Astrocyte (in vitro differentiated cells and primary cell): ENCODE measurements at regions not wholly inside any gene's neighbourhood (a gene's known extent, or its start where the extent isn't known, plus 50 kb on each side); places are given as distances from the start of the nearest gene placed in this dataset.
"Not testable (repeated sequence)": the region's sequence is repeated elsewhere in the genome, so short reads cannot be mapped to it uniquely, and the experiment has no call there.

Experiments
- DNase-seq: peaks from one replicate; pipeline ENCODE4 v3.0.0-alpha.2; 2010; ENCODE audit warnings: low read depth
- FAIRE-seq: peaks from 2 replicates; lab custom pipeline; 2011; peaks lifted over from hg19 to GRCh38; lab: Jason Lieb, UNC
- H2AFZ ChIP-seq: 2 replicates; pipeline ENCODE4 v1.6.0; 2012; ENCODE audit warnings: low read depth, low read length, inconsistent platforms
- H3K27ac ChIP-seq: 2 replicates; pipeline ENCODE4 v1.5.1; 2011; ENCODE audit warnings: low read depth, low read length, inconsistent platforms
- H3K27me3 ChIP-seq: 2 replicates; pipeline ENCODE4 v1.6.0; 2011; ENCODE audit warnings: low read length, inconsistent platforms; ENCODE audit not compliant: insufficient read depth
- H3K36me3 ChIP-seq: 2 replicates; pipeline ENCODE4 v1.5.1; 2011; ENCODE audit warnings: low read length, inconsistent platforms; ENCODE audit not compliant: insufficient read depth
- H3K4me1 ChIP-seq: 2 replicates; pipeline ENCODE4 v1.5.1; 2011; ENCODE audit warnings: low read length, inconsistent platforms; ENCODE audit not compliant: insufficient read depth
- H3K4me2 ChIP-seq: 2 replicates; pipeline ENCODE4 v1.6.0; 2012; ENCODE audit warnings: low read length, inconsistent platforms
- H3K4me3 ChIP-seq: 2 replicates; pipeline ENCODE4 v1.5.1; 2011; ENCODE audit warnings: low read depth, mild to moderate bottlenecking, low read length, inconsistent platforms; ENCODE audit not compliant: insufficient read depth
- H3K79me2 ChIP-seq: 2 replicates; pipeline ENCODE4 v1.6.0; 2012; ENCODE audit warnings: mild to moderate bottlenecking, low read length, inconsistent platforms; ENCODE audit not compliant: insufficient read depth
- H3K9ac ChIP-seq: 2 replicates; pipeline ENCODE4 v1.6.0; 2012; ENCODE audit warnings: mild to moderate bottlenecking, low read length, inconsistent platforms
- H3K9me3 ChIP-seq: 2 replicates; pipeline ENCODE4 v1.5.1; 2012; ENCODE audit warnings: low read depth, mild to moderate bottlenecking, low read length, inconsistent platforms; ENCODE audit not compliant: insufficient read depth
- H4K20me1 ChIP-seq: 2 replicates; pipeline ENCODE4 v1.6.0; 2012; ENCODE audit warnings: low read length, inconsistent platforms; ENCODE audit not compliant: insufficient read depth
- H3K27ac Mint-ChIP-seq: one replicate; pipeline ENCODE4 v1.8.0; 2021; ENCODE audit warnings: mild to moderate bottlenecking, mixed read lengths; ENCODE audit not compliant: unreplicated experiment
- H3K27me3 Mint-ChIP-seq: one replicate; pipeline ENCODE4 v1.8.0; 2021; ENCODE audit warnings: low read depth, mixed read lengths; ENCODE audit not compliant: unreplicated experiment
- H3K36me3 Mint-ChIP-seq: one replicate; pipeline ENCODE4 v1.8.0; 2021; ENCODE audit warnings: low read depth, mixed read lengths; ENCODE audit not compliant: unreplicated experiment
- H3K4me1 Mint-ChIP-seq: one replicate; pipeline ENCODE4 v1.8.0; 2021; ENCODE audit warnings: low read depth, mixed read lengths; ENCODE audit not compliant: unreplicated experiment
- H3K4me3 Mint-ChIP-seq: one replicate; pipeline ENCODE4 v1.8.0; 2021; ENCODE audit warnings: mild to moderate bottlenecking, moderate library complexity, mixed read lengths; ENCODE audit not compliant: unreplicated experiment
- H3K9me3 Mint-ChIP-seq: one replicate; pipeline ENCODE4 v1.8.0; 2021; ENCODE audit warnings: mild to moderate bottlenecking, mixed read lengths; ENCODE audit not compliant: unreplicated experiment
- CTCF ChIP-seq: IDR thresholded peaks from 2 replicates; pipeline ENCODE4 v1.5.1; 2011; ENCODE audit warnings: low read depth, mild to moderate bottlenecking, inconsistent platforms, low read length, moderate library complexity; ENCODE audit not compliant: insufficient read depth
- EZH2 ChIP-seq: IDR thresholded peaks from 2 replicates; pipeline ENCODE4 v1.6.1; 2012; ENCODE audit warnings: mild to moderate bottlenecking, low read length, inconsistent platforms; ENCODE audit not compliant: insufficient read depth

- TF ChIP-seq EZH2 (no peak), CTCF (no peak)
- FAIRE-seq: no peak
- no peaks in the 10 kb centered on the region for H3K27me3 Mint-ChIP-seq
- Histone ChIP-seq H3K27me3 (no peaks in the 10 kb centered on the region), H3K4me1 (no peaks in the 10 kb centered on the region), H3K27ac (no peak overlapping the region), H3K36me3 (no peaks in the 10 kb centered on the region), H3K4me3 (no peak overlapping the region), H2AFZ (no peak overlapping the region), H3K79me2 (no peaks in the 10 kb centered on the region), H4K20me1 (no peaks in the 10 kb centered on the region), H3K9ac (no peak overlapping the region), H3K4me2 (no peak overlapping the region), H3K9me3 (no peaks in the 10 kb centered on the region)
- H3K4me3 Mint-ChIP-seq: no peak overlapping the region
- no peak overlapping the region for H3K27ac Mint-ChIP-seq
- no peak for DNase-seq
- H3K36me3 Mint-ChIP-seq: no peaks in the 10 kb centered on the region
- H3K4me1 Mint-ChIP-seq: no peaks in the 10 kb centered on the region
- no peaks in the 10 kb centered on the region for H3K9me3 Mint-ChIP-seq
Observed at GRCh38 chr7:124633740-124634139, 131.9 kb downstream of the GPR37 start.

GRCh38 chr7:124630395-124630794 is 135.2 kb downstream of the GPR37 start:
- no peak overlapping the region for H3K9ac ChIP-seq
- H3K27ac ChIP-seq: no peak overlapping the region
- no peak for TF ChIP-seq CTCF
- no peak for TF ChIP-seq EZH2
- H3K27me3 ChIP-seq: no peaks in the 10 kb centered on the region
- H3K9me3 Mint-ChIP-seq: no peaks in the 10 kb centered on the region
- no peak overlapping the region for H3K4me2 ChIP-seq
- H3K4me1 Mint-ChIP-seq: no peaks in the 10 kb centered on the region
- H3K4me3 ChIP-seq: no peak overlapping the region
- no peaks in the 10 kb centered on the region for H3K27me3 Mint-ChIP-seq
- no peaks in the 10 kb centered on the region for H4K20me1 ChIP-seq
- no peaks in the 10 kb centered on the region for H3K9me3 ChIP-seq
- FAIRE-seq (no peak), DNase-seq (no peak)
- H3K79me2 ChIP-seq: no peaks in the 10 kb centered on the region
- H3K36me3 ChIP-seq: no peaks in the 10 kb centered on the region
- no peak overlapping the region for H3K27ac Mint-ChIP-seq
- no peaks in the 10 kb centered on the region for H3K4me1 ChIP-seq
- H3K36me3 Mint-ChIP-seq: no peaks in the 10 kb centered on the region
- no peak overlapping the region for H3K4me3 Mint-ChIP-seq
- H2AFZ ChIP-seq: no peak overlapping the region

GRCh38 chr7:124618871-124619270 is 146.7 kb downstream of the GPR37 start:
- Histone ChIP-seq H3K9me3 (no peaks in the 10 kb centered on the region), H3K27ac (no peak overlapping the region), H2AFZ (no peak overlapping the region), H3K4me2 (no peak overlapping the region), H3K79me2 (no peaks in the 10 kb centered on the region), H3K4me3 (no peak overlapping the region), H3K4me1 (no peaks in the 10 kb centered on the region), H3K36me3 (no peaks in the 10 kb centered on the region), H4K20me1 (no peaks in the 10 kb centered on the region), H3K27me3 (no peaks in the 10 kb centered on the region), H3K9ac (no peak overlapping the region)
- H3K27ac Mint-ChIP-seq: no peak overlapping the region
- no peaks in the 10 kb centered on the region for H3K4me1 Mint-ChIP-seq
- no peak for FAIRE-seq
- H3K4me3 Mint-ChIP-seq: no peak overlapping the region
- H3K27me3 Mint-ChIP-seq: no peaks in the 10 kb centered on the region
- no peak for DNase-seq
- no peaks in the 10 kb centered on the region for H3K9me3 Mint-ChIP-seq
- no peaks in the 10 kb centered on the region for H3K36me3 Mint-ChIP-seq
- TF ChIP-seq CTCF (no peak), EZH2 (no peak)

GRCh38 chr7:124618051-124618450 is 147.5 kb downstream of the GPR37 start:
- not testable (repeated sequence) for H3K27me3 ChIP-seq, H4K20me1 ChIP-seq, H3K9ac ChIP-seq, H3K36me3 Mint-ChIP-seq, H3K4me3 Mint-ChIP-seq, H3K4me2 ChIP-seq, H2AFZ ChIP-seq, H3K36me3 ChIP-seq, H3K4me3 ChIP-seq, DNase-seq, H3K27ac ChIP-seq, FAIRE-seq, H3K27me3 Mint-ChIP-seq, H3K9me3 ChIP-seq, H3K4me1 ChIP-seq, H3K27ac Mint-ChIP-seq, H3K4me1 Mint-ChIP-seq, H3K79me2 ChIP-seq, H3K9me3 Mint-ChIP-seq
